K562 (cell line): ENCODE measurements at regions not wholly inside any gene's neighbourhood (a gene's known extent, or its start where the extent isn't known, plus 50 kb on each side); places are given as distances from the start of the nearest gene placed in this dataset.
"Not testable (repeated sequence)": the region's sequence is repeated elsewhere in the genome, so short reads cannot be mapped to it uniquely, and the experiment has no call there.

Experiments
- ARNT ChIP-seq, 2 experiments: fragments of 450-650 bp; IDR thresholded peaks; 2 replicates each; pipeline ENCODE4 v1.6.1; 2016; ENCODE audit warnings: mild to moderate bottlenecking in 1 of 2
- BRCA1 ChIP-seq, 2 experiments: fragments of 450-650 bp in 1 of 2; sonication (generic) in 1 of 2; formaldehyde crosslinking in 1 of 2; IDR thresholded peaks; 2 replicates each; pipeline versions ENCODE4 v1.5.0 to v1.6.1; 2017 to 2020; ENCODE audit warnings: mild to moderate bottlenecking in 1 of 2, missing genetic modification reagents in 1 of 2
- EZH2 ChIP-seq: IDR thresholded peaks from 2 replicates; pipeline ENCODE4 v1.6.1; 2012; ENCODE audit warnings: low read depth, mild to moderate bottlenecking, inconsistent platforms, low read length, borderline replicate concordance
- KLF1 ChIP-seq: fragments of 450-650 bp; IDR thresholded peaks from 2 replicates; pipeline ENCODE4 v1.6.1; 2016; ENCODE audit warnings: missing genetic modification characterization, missing compliant biosample characterization
- RAD21 ChIP-seq, 2 experiments: fragments of 250-450 bp in 1 of 2; fragments of 450-650 bp in 1 of 2; sonication (Bioruptor Pico) in 1 of 2; formaldehyde crosslinking in 1 of 2; IDR thresholded peaks in 1 of 2; conservative IDR thresholded peaks in 1 of 2; 2 replicates each; pipeline versions ENCODE4 v1.4.0 to v1.8.0; 2020 to 2022; ENCODE audit warnings: mild to moderate bottlenecking in 2 of 2, moderate library complexity in 1 of 2
- RCOR1 ChIP-seq, 2 experiments: IDR thresholded peaks; 2 replicates each; pipeline ENCODE4 v1.6.1; 2012; ENCODE audit warnings: low read depth in 2 of 2, low read length in 2 of 2, borderline replicate concordance in 1 of 2, improper control_type of control experiment in 1 of 2
- SIRT6 ChIP-seq: IDR thresholded peaks from one replicate; pipeline ENCODE4 v1.6.1; 2012; ENCODE audit warnings: low read depth, mild to moderate bottlenecking, control low read depth, inconsistent platforms, low read length, moderate library complexity
- SREBF2 ChIP-seq: sonication (generic); formaldehyde crosslinking; IDR thresholded peaks from 2 replicates; pipeline ENCODE4 v1.4.0; 2020; ENCODE audit warnings: mild to moderate bottlenecking, missing genetic modification reagents
- TF ChIP-seq, protein P1 (sequence below), 3 experiments: IDR thresholded peaks in 2 of 3; conservative IDR thresholded peaks in 1 of 3; 2 replicates each; pipeline ENCODE4 v1.5.1; 2011 to 2012; ENCODE audit warnings: low read length in 3 of 3, mild to moderate bottlenecking in 3 of 3, control low read depth in 2 of 3, improper control_type of control experiment in 1 of 3, inconsistent platforms in 1 of 3, low read depth in 1 of 3, mixed read lengths in 1 of 3, moderate library complexity in 1 of 3; ENCODE audit not compliant: insufficient read depth in 2 of 3
- TF ChIP-seq, protein P2 (sequence below), 2 experiments: fragments of 450-650 bp in 1 of 2; sonication (generic) in 1 of 2; formaldehyde crosslinking in 1 of 2; IDR thresholded peaks in 1 of 2; conservative IDR thresholded peaks in 1 of 2; 2 replicates each; pipeline versions ENCODE4 v1.6.1 to v1.8.1; 2016 to 2023; ENCODE audit warnings: mild to moderate bottlenecking in 2 of 2, moderate library complexity in 2 of 2, inconsistent platforms in 1 of 2, missing genetic modification reagents in 1 of 2
- TF ChIP-seq, protein P3 (sequence below): sonication (generic); formaldehyde crosslinking; IDR thresholded peaks from 2 replicates; pipeline ENCODE4 v1.8.1; 2022; ENCODE audit warnings: missing genetic modification reagents

DNA sequence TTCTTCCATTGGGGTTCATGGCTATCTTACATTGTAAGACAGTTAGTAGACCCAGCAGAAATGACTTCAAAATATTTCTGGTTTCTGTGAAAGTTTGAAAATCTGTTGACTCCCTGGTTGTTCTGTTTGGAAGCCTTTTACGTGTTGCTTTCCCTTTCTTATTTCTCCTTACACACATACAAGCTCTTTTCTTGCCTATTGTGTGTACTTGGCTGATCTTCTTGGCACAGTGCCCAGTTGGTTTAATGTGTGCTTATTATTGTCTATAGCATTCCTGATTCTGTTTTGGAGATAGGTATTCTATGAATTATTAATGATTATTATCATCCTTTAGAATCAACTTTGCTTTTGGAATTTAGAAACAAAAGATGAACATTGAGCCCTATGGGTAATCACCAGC is 1995.0 kb downstream of the FOXD4L5 start:
- not testable (repeated sequence) for TF ChIP-seq ARNT (IDR thresholded peaks at IDR 0.05); EZH2; KLF1 (tag); SIRT6; BRCA1 (IDR thresholded peaks at IDR 0.05); BRCA1 (CRISPR knock-in tag; IDR thresholded peaks at IDR 0.05); SREBF2 (CRISPR knock-in tag); RCOR1 (IDR thresholded peaks at IDR 0.05; ENCODE audit: borderline replicate concordance in 1 of 2, low read depth in 2 of 2, low read length in 2 of 2); RAD21 (CRISPR knock-in tag; conservative IDR thresholded peaks at IDR 0.05 in 1 of 2, IDR thresholded peaks at IDR 0.05 in 1 of 2)
- TF ChIP-seq, protein P1, sequence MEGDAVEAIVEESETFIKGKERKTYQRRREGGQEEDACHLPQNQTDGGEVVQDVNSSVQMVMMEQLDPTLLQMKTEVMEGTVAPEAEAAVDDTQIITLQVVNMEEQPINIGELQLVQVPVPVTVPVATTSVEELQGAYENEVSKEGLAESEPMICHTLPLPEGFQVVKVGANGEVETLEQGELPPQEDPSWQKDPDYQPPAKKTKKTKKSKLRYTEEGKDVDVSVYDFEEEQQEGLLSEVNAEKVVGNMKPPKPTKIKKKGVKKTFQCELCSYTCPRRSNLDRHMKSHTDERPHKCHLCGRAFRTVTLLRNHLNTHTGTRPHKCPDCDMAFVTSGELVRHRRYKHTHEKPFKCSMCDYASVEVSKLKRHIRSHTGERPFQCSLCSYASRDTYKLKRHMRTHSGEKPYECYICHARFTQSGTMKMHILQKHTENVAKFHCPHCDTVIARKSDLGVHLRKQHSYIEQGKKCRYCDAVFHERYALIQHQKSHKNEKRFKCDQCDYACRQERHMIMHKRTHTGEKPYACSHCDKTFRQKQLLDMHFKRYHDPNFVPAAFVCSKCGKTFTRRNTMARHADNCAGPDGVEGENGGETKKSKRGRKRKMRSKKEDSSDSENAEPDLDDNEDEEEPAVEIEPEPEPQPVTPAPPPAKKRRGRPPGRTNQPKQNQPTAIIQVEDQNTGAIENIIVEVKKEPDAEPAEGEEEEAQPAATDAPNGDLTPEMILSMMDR (IDR thresholded peaks at IDR 0.05 in 2 of 3, conservative IDR thresholded peaks at IDR 0.05 in 1 of 3; ENCODE audit: insufficient read depth in 2 of 3, low read depth in 1 of 3, low read length in 3 of 3): not testable (repeated sequence)
- TF ChIP-seq, protein P2, sequence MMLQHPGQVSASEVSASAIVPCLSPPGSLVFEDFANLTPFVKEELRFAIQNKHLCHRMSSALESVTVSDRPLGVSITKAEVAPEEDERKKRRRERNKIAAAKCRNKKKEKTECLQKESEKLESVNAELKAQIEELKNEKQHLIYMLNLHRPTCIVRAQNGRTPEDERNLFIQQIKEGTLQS (IDR thresholded peaks at IDR 0.05): not testable (repeated sequence)
- TF ChIP-seq, protein P2 (CRISPR knock-in tag; conservative IDR thresholded peaks at IDR 0.05): not testable (repeated sequence)
- TF ChIP-seq, protein P3, sequence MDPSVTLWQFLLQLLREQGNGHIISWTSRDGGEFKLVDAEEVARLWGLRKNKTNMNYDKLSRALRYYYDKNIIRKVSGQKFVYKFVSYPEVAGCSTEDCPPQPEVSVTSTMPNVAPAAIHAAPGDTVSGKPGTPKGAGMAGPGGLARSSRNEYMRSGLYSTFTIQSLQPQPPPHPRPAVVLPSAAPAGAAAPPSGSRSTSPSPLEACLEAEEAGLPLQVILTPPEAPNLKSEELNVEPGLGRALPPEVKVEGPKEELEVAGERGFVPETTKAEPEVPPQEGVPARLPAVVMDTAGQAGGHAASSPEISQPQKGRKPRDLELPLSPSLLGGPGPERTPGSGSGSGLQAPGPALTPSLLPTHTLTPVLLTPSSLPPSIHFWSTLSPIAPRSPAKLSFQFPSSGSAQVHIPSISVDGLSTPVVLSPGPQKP (CRISPR knock-in tag): not testable (repeated sequence)
